OCI-LY1 (cell line): ENCODE measurements at regions not wholly inside any gene's neighbourhood (a gene's known extent, or its start where the extent isn't known, plus 50 kb on each side); places are given as distances from the start of the nearest gene placed in this dataset.

Experiments
- H2AFZ ChIP-seq: fragments of 200-600 bp; sonication (generic), shearing (Covaris generic); 2 replicates; pipeline ENCODE4 v1.6.0; 2014; ENCODE audit warnings: antibody characterized with exemption, mild to moderate bottlenecking, low read length
- H3F3A ChIP-seq: fragments of 200-600 bp; sonication (generic), shearing (Covaris generic); 2 replicates; pipeline ENCODE4 v1.6.0; 2014; ENCODE audit warnings: mild to moderate bottlenecking, antibody characterized with exemption, low read length, moderate library complexity; ENCODE audit not compliant: insufficient read depth
- H3K27ac ChIP-seq: fragments of 200-600 bp; sonication (generic); 2 replicates; pipeline ENCODE4 v1.5.1; 2014; ENCODE audit warnings: low read length, mixed run types, mild to moderate bottlenecking, low read depth; ENCODE audit not compliant: poor library complexity, severe bottlenecking
- H3K27me3 ChIP-seq: fragments of 200-600 bp; sonication (generic); 2 replicates; pipeline ENCODE4 v1.6.0; 2014; ENCODE audit warnings: antibody characterized with exemption, mild to moderate bottlenecking, low read length, moderate library complexity; ENCODE audit not compliant: insufficient read depth
- H3K36me3 ChIP-seq: fragments of 200-600 bp; sonication (generic); 2 replicates; pipeline ENCODE4 v1.6.1; 2014; ENCODE audit warnings: mild to moderate bottlenecking, antibody characterized with exemption, low read length, moderate library complexity, mixed read lengths; ENCODE audit not compliant: insufficient read depth
- H3K4me1 ChIP-seq: fragments of 200-600 bp; sonication (generic); 2 replicates; pipeline ENCODE4 v1.5.1; 2014; ENCODE audit warnings: mild to moderate bottlenecking, low read length, moderate library complexity; ENCODE audit not compliant: insufficient read depth, severe bottlenecking
- H3K4me2 ChIP-seq: fragments of 200-600 bp; sonication (generic), shearing (Covaris generic); 2 replicates; pipeline ENCODE4 v1.6.1; 2014; ENCODE audit warnings: low read length
- H3K4me3 ChIP-seq: fragments of 200-600 bp; sonication (generic); 2 replicates; pipeline ENCODE4 v1.5.1; 2014; ENCODE audit warnings: low read length, low read depth, mild to moderate bottlenecking, mixed read lengths; ENCODE audit not compliant: poor library complexity, severe bottlenecking
- H3K79me2 ChIP-seq: fragments of 200-600 bp; shearing (Covaris generic); 2 replicates; pipeline ENCODE4 v1.6.1; 2016; ENCODE audit warnings: mixed run types, low read length, mixed read lengths; ENCODE audit not compliant: insufficient read depth
- H3K9ac ChIP-seq: fragments of 200-600 bp; sonication (generic), shearing (Covaris generic); 2 replicates; pipeline ENCODE4 v1.6.1; 2014; ENCODE audit warnings: mild to moderate bottlenecking, low read length, mixed read lengths
- H3K9me2 ChIP-seq: fragments of 200-600 bp; sonication (generic), shearing (Covaris generic); 2 replicates; pipeline ENCODE4 v1.6.1; 2014; ENCODE audit warnings: low read depth, mild to moderate bottlenecking, low read length, mixed read lengths
- H3K9me3 ChIP-seq: fragments of 200-600 bp; shearing (Covaris generic); 2 replicates; pipeline ENCODE4 v1.6.1; 2014; ENCODE audit warnings: low read length, mixed read lengths
- H4K20me1 ChIP-seq: fragments of 200-600 bp; sonication (generic), shearing (Covaris generic); 2 replicates; pipeline ENCODE4 v1.6.0; 2016; ENCODE audit warnings: mild to moderate bottlenecking, low read length; ENCODE audit not compliant: insufficient read depth
- EZH2 ChIP-seq: fragments of 200-600 bp; sonication (generic), shearing (Covaris generic); IDR thresholded peaks from 2 replicates; pipeline ENCODE4 v1.8.0; 2017; ENCODE audit warnings: borderline replicate concordance, mixed run types, mild to moderate bottlenecking, antibody characterized with exemption, low read length, moderate library complexity, mixed read lengths
- TF ChIP-seq, protein P1 (sequence below): fragments of 200-600 bp; sonication (generic), shearing (Covaris generic); IDR thresholded peaks from 2 replicates; pipeline ENCODE4 v1.5.1; 2017; ENCODE audit warnings: mild to moderate bottlenecking, antibody characterized with exemption, low read length, moderate library complexity, mixed read lengths

DNA sequence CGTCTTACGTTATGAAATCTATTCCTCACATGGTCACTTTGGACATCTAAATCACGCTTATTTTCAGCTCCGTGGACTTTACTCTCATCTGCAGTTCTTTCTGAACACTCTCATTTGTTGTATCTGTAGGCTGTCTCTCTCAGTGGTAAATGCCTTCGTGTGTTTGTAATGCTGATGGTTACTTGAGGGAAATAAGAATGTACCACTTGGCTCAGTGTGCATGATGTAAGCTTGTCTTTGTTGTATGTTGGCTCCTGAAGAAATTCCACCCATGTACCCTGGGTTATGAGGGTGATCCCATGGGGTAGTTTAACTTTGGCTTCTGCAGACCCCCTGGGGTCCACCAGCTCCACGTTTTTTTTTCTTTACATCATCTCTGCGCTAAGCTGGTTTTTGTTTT lies 378.4 kb downstream of the SETD4 start:
- Histone ChIP-seq H3K9me2 (no peaks in the 10 kb centered on the region), H3K4me2 (no peak overlapping the region)

GRCh38 chr21:35679076-35679475 lies 381.2 kb downstream of the SETD4 start:
- Histone ChIP-seq H3K9me3 (no peaks in the 10 kb centered on the region), H4K20me1 (peaks cover 2% of the 10 kb centered on the region; the same call in 1 of the 2 replicates), H3K4me3 (no peak overlapping the region), H3K79me2 (no peaks in the 10 kb centered on the region), H3K9ac (no peak overlapping the region), H3K4me2 (no peak overlapping the region), H3K27me3 (no peaks in the 10 kb centered on the region), H3K9me2 (no peaks in the 10 kb centered on the region), H3F3A (no peaks in the 10 kb centered on the region), H3K27ac (no peak overlapping the region), H2AFZ (no peak overlapping the region), H3K36me3 (no peaks in the 10 kb centered on the region), H3K4me1 (no peaks in the 10 kb centered on the region)
- no peak for TF ChIP-seq EZH2
- TF ChIP-seq, protein P1, sequence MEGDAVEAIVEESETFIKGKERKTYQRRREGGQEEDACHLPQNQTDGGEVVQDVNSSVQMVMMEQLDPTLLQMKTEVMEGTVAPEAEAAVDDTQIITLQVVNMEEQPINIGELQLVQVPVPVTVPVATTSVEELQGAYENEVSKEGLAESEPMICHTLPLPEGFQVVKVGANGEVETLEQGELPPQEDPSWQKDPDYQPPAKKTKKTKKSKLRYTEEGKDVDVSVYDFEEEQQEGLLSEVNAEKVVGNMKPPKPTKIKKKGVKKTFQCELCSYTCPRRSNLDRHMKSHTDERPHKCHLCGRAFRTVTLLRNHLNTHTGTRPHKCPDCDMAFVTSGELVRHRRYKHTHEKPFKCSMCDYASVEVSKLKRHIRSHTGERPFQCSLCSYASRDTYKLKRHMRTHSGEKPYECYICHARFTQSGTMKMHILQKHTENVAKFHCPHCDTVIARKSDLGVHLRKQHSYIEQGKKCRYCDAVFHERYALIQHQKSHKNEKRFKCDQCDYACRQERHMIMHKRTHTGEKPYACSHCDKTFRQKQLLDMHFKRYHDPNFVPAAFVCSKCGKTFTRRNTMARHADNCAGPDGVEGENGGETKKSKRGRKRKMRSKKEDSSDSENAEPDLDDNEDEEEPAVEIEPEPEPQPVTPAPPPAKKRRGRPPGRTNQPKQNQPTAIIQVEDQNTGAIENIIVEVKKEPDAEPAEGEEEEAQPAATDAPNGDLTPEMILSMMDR = no peak

More for the DNA sequence above, 378.4 kb downstream of the SETD4 start:
- H3K36me3 ChIP-seq = no peaks in the 10 kb centered on the region
- H3K4me3 ChIP-seq = no peak overlapping the region
- H3K9ac ChIP-seq = no peak overlapping the region
- no peak overlapping the region for H2AFZ ChIP-seq
- TF ChIP-seq EZH2 = no peak
- TF ChIP-seq, protein P1 = no peak
- H4K20me1 ChIP-seq = peaks cover 2% of the 10 kb centered on the region; the same call in 1 of the 2 replicates
- H3K9me3 ChIP-seq = no peaks in the 10 kb centered on the region
- no peaks in the 10 kb centered on the region for H3K27me3 ChIP-seq
- no peaks in the 10 kb centered on the region for H3K79me2 ChIP-seq
- no peaks in the 10 kb centered on the region for H3F3A ChIP-seq
- H3K4me1 ChIP-seq = no peaks in the 10 kb centered on the region
- H3K27ac ChIP-seq = no peak overlapping the region

DNA sequence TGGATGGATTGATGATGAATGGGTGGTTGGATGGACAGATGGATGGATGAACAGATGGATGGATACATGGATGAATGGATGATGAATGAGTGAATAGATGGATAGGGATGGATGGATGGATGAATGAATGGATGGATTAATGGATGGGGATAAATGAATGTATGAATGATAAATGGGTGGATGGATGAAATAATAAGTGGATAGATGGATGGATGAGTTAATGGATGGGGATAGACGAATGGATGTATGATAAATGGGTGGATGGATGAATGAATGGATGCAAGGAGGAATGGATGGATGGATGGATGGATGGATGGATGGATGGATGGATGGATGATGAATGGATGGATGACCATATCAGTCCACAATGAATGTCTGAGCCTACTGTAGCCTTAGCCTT lies 381.9 kb downstream of the SETD4 start:
- no peak overlapping the region for H3K4me2 ChIP-seq
- H3K4me3 ChIP-seq = no peak overlapping the region
- H3K79me2 ChIP-seq = no peaks in the 10 kb centered on the region
- no peaks in the 10 kb centered on the region for H3K9me2 ChIP-seq
- no peaks in the 10 kb centered on the region for H3K36me3 ChIP-seq
- no peaks in the 10 kb centered on the region for H3F3A ChIP-seq
- no peaks in the 10 kb centered on the region for H4K20me1 ChIP-seq
- no peaks in the 10 kb centered on the region for H3K9me3 ChIP-seq
- TF ChIP-seq, protein P1 = no peak
- no peak for TF ChIP-seq EZH2
- H3K27me3 ChIP-seq = no peaks in the 10 kb centered on the region
- no peak overlapping the region for H2AFZ ChIP-seq
- H3K27ac ChIP-seq = no peak overlapping the region
- no peak overlapping the region for H3K9ac ChIP-seq
- no peaks in the 10 kb centered on the region for H3K4me1 ChIP-seq
